Left forelimb (tissue), 1 donor: ENCODE measurements at regions not wholly inside any gene's neighbourhood (a gene's known extent, or its start where the extent isn't known, plus 50 kb on each side); places are given as distances from the start of the nearest gene placed in this dataset.

Experiments
- DNase-seq: peaks from one replicate; pipeline ENCODE4 v3.0.0-alpha.2; 2018; ENCODE audit warnings: low spot score

DNA sequence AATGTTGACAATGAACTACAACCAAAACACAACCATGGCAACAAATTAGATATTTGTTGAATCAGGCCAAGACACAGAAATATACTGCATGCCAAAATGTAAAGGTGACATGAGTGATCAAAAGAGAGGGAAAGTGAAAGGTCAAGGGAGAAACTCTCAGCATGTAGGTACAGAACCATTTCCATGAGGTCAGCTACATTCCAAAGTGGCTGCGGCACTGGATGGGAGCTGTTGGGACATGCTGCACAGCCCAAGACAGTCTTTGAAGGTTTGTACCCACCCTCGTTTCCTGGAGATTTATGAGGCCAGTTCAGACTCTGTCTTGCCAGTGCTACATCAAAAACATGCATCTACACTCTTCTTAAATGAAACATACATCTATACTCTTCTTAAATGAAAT lies 579.9 kb downstream of the BMP2 start:
- no peak for DNase-seq

GRCh38 chr20:7348253-7348652 lies 580.8 kb downstream of the BMP2 start:
- no peak for DNase-seq

GRCh38 chr20:7352165-7352564 lies 584.7 kb downstream of the BMP2 start:
- no peak for DNase-seq

DNA sequence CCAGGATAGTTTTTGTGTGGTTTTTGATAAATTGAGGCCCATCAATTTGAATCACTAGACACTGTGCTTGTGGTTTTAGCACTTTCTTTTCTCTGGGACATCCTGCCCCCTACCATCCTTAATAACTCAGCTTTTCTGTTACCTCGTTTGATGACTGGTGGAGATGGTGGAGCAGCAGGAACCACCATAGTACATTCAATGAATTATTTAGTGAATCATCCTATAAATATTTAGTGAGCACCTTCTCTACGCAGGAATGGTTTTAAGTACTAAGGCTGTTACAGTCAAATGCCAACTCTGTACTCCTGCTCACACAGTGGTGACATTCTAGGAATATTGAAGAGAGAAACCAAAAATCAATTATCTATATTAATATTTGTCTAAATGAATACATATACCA lies 585.2 kb downstream of the HAO1 start:
- DNase-seq, result no peak

GRCh38 chr20:7358670-7359069 lies 581.6 kb downstream of the HAO1 start:
- no peak for DNase-seq

DNA sequence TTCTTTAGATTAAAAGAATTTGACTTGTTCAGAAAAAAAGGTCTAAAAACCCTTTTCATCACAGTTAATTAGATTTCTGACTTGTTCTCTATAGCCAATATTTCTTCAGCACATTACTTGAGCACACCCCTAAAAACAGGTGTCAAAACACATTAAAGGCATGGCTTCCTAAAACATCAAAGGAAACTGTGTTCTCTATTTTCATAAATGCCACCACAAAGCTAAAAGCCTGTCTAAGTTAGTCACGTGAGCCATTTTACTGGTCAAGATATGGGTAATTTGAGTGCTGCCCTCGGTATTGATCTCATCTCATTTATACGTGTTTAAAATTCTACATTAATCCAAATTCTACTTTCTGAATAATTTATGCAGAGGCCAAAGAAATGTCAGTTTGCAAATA lies 580.5 kb downstream of the HAO1 start:
- DNase-seq, result no peak

DNA sequence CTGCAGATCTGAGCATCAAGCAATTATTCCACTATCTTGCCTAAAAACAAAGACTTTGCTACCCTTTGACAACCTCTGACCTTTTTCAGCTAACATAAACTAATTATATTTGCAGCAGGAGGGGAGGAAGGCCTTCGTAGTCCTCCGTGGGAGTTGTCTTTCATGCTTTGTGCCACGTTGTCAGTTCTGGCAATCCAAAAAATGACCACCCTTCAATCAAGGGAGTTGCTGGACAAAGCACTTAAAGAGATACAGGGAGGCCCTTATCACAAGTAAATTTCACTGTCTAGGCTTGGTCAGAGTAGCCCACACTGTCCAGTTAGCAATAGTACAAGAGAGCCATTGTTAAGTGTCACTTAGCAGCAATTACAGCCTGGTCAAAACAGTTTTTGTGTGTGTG lies 578.9 kb downstream of the HAO1 start:
- DNase-seq, result no peak

GRCh38 chr20:7361931-7362330 lies 578.3 kb downstream of the HAO1 start:
- no peak for DNase-seq

DNA sequence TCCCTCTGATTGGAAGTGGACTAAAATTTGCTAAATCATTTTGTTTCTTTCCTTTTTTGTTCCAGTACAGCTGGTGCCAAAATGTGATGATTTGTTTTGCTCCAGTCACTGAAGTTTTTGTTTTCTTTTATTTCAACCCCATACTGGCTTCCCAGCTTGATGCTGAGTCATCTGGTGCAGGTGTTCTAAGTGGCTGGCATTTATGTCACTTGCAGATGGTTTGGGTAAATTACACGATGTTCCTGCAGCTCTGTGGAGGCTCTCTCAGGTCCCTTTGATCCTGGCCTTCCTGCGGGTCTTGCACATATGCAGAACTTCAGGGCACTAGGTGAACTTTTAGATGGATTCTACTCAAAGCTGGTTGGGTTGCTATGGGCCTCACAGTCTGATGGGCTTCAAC lies 577.7 kb downstream of the HAO1 start:
- no peak for DNase-seq

GRCh38 chr20:7366189-7366588 lies 574.1 kb downstream of the HAO1 start:
- DNase-seq, result no peak

DNA sequence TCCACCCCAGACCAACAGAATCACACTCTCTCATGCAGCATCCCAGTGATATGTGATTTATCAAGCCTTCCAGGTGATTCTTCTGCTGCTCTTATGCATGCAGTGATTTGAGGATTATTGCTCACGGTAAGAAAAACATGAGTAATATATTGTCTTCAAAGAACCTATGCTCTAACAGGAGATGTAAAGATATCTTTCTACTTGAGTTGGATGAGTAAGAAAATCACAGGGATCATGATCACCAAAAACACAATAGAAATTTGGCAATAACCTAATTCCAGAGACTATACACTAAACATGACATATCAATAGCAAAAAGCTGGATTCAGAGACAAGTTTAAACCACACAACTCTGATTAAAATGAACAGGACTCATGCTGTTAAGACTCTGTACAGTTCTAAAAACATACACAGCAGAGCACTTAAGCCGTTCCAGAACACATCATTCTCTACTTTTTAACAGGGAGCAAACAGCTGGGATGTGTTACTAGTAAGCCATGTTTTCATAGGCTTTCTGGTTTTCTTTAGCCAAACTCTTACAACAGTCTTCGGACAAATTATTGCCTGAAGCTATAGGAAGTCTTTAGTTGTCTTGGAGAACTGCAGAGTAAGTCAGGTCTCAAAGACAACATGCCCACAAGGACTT lies 568.6 kb downstream of the HAO1 start:
- no peak for DNase-seq

DNA sequence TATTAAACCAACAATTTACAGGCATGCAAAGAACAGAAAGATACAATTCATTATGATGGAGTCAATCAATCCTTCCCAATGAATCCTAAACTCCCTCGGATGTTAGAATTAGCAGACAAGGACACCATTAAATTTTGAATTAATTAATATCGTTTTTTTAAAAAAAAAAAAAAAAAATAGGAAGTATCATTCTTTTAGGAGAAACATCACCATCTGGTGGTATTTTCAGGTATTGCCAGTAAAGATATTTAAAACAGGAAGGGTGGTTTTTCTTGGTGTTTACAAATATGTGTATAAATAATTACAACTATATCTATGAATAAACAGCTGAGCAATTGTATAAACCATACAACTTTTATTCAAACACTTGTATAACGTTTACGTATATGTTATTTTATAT lies 564.4 kb downstream of the HAO1 start:
- DNase-seq, result no peak

DNA sequence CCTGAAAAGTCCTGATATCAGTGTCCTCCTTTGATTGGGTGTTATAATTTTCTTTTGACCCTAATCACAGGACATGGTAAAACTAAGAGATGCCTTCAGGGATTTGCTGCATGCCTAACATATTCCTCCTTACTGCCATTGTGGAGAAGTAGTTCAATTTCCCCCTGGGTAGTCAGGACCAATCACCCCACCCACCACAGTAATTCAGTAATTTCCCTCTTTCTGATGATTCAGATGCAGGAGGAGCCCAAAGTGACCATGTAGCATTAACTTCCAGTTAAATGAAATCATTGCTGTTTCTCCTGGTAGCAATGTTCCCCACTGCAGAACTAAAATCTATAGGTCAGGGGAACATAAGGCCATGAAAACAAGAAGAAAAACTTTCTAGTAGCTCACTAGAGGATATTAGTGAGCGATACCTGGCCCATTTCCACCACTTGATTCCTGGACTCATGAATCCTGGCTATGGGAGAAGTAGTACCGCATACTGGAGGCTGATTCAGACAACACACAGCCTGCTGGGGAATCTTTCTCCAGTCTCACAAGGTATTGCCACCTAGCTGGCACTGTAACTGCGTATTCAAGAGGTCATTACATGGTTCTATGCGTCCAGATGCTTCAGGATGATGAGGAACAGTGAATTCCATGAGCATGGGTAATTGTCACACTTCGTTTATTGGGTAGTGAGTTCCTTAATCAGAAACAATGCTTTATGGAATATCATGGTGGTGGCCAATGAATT lies 561.2 kb downstream of the HAO1 start:
- DNase-seq, result no peak

DNA sequence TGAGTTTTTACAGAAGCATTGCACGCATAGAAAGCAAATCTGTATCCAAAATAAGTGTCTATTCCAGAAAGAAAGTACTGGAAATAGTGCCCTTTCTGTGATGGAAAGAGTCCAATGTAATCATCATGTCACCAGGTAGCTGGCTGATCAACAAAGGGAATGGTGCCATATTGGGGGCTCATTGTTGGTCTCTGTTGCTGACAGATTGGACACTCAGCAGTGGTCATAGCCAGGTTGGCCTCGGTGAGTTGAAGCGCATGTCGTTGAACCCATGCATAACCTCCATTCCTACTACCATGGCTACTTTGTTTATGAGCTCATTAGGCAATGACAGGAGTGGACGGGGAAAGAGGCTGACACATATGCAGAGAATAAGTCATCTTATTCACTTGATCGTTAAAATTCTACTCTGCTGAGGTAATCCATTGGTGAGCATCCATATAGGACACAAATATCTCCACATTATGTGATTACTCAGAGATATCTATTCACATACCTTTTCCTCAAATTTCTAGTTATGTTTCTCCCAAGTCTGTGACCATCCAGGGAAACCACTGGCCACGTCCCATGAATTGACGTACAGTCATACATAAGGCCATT lies 560.5 kb downstream of the HAO1 start:
- DNase-seq, result no peak

DNA sequence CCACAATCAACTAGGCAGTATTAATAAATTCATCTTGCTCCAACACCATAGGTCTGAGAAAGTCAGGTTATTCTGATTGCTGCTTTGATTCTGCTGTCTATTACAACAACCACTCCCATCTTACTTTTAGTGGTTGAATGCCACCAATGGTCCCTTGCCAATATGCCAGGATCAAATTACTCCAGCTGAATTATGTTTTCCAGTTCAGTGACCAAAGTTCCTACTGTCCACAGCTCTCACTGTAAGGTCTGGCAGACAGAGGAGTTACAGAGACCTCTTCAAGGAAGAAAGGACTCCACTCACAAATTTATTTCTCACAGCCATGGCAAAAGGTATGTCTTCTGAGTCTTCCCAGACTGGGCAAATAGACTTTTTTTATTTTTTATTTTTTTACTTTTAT lies 557.0 kb downstream of the HAO1 start:
- DNase-seq, result no peak

GRCh38 chr20:7387638-7388193 lies 552.5 kb downstream of the HAO1 start:
- no peak for DNase-seq

- no peak for DNase-seq
These were observed 551.0 kb downstream of the HAO1 start for GRCh38 chr20:7389216-7389615.

- no peak for DNase-seq
These were observed 547.6 kb downstream of the HAO1 start for GRCh38 chr20:7392542-7393206.

- no peak for DNase-seq
These were observed 541.1 kb downstream of the HAO1 start for GRCh38 chr20:7399114-7399513.

DNA sequence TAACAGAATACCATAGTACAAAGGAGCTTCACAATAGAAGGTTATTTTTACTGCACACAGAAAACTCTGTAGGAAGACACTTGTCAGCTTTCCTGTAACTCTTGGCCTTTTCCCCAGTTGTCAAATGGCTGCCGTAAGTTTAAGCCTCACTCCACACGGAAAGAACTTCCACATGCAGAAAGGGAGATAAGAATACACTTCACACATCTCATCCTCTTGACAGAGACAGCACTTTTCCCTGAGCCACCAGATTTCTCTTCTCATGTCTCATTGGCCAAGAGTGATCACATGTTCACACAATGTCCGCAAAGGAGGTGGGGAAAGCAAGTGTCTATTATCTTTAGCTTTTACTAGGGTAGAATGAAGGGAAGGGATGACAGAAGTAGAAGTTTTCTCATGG lies 540.7 kb downstream of the HAO1 start:
- DNase-seq, result no peak

DNA sequence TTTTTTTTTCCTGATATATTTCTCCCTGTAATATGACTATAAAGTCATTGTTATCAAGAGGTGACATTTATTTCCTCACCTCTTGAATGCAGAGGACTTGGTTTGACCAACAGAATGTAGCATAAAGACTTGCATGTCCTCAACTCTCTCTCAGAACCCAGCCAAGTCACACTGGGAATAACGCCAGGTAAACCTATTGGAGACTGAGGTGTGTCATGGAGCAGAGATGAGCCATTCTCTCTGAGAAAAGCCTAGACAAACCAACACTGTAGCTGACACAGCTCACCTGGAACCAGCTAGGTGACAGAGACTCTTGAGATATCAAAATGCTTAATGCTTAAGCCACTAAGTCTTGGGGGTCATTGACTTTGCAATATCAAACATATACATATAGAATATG lies 533.6 kb downstream of the HAO1 start:
- no peak for DNase-seq

DNA sequence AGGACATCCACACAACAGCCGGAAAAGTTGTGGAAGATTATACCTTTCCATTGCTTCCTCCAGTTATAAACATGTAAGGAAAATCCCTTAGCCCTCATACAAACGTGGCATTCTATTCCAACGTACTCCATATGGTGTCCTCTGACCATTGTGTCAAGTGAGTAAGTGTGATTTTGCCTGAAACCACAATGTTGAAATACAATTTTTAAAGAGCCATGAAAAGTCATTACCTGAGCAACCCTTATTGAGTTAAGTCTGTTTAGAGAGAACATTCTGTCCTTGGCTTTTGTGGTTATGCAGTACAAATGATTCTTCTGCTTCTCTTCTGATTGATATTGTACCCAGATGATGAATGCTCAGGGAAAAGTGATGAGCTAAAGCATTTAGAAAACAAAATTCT lies 530.1 kb downstream of the HAO1 start:
- no peak for DNase-seq

DNA sequence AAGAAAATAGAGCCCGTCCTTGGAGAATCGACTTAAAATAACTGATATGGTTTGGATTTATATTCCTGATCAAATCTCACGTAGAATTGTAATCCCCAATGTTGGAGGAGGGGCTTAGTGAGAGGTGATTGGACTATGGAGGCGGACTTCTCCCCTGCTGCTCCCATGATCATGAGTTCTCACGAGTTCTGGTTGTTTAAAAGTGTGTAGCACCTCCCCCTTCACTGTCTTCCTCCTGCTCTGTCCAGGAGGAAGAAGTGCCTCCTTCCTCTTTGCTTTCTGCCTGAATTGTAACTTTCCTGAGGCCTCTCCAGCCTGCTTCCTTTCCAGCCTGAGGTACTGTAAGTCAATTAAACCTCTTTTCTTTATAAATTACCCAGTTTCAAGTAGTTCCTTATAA lies 529.2 kb downstream of the HAO1 start:
- no peak for DNase-seq
